GM18868 (cell line): ENCODE measurements at regions not wholly inside any gene's neighbourhood (a gene's known extent, or its start where the extent isn't known, plus 50 kb on each side); places are given as distances from the start of the nearest gene placed in this dataset.
"Not testable (repeated sequence)": the region's sequence is repeated elsewhere in the genome, so short reads cannot be mapped to it uniquely, and the experiment has no call there.

Experiments
- ATAC-seq: cut with Tn5 transposase; IDR thresholded peaks from one replicate; pipeline ENCODE4 v1.9.1; 2021; ENCODE audit warnings: mild to moderate bottlenecking, moderate library complexity; ENCODE audit not compliant: unreplicated experiment

DNA sequence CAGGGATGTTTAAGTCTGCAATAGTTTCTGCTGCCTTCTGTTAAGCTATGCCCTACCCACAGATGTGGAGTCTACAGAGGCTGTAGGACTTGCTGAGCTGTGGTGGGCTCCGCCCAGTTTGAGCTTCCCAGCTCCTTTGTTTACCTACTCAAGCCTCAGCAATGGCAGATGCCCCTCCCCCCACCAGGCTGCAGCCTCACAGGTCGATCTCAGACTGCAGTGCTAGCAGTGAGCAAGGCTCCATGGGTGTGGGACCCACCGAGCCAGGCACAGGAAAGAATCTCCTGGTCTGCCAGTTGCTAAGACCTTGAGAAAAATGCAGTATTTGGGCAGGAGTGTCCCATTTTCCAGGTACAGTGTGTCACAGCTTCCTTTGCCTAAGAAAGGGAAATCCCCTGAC is 435.2 kb upstream of the TOM1L1 start:
- not testable (repeated sequence) for ATAC-seq

DNA sequence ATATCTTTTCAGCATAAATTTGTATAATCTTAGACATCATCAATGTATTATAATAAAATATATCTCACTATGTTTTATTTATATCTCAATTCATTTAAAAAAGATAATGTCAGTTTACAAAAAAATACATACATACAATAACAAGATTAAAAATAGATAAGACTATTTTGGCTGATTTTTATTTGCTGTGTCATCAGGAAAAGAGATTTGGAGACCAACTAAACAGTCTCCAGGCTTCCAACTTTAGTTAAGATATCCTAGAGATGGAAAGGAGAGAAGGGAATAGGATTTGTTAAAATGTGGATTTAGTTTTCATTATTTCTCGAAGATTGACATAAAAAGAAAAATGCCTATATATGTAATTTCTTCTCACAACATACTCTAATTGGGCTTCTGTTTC is 433.8 kb upstream of the TOM1L1 start:
- no peak for ATAC-seq

DNA sequence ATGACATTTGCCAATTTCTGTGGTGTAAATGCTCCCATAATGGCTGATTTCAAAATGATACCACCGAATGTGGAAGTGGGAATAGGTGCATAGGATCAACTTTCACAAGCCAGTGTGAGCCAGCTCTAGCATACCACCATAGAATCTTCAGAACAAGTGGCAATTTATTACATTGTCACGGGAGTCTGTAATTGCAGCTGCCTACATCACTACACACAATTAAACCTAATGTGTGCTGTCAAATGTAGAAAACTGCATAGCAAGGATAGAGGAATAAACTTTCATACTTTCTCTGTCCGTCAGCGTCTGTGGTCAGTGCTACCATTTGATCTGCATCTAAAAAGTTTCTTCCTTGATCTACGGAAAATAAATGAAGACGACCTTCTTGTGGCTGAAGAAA is 417.8 kb upstream of the TOM1L1 start:
- no peak for ATAC-seq

DNA sequence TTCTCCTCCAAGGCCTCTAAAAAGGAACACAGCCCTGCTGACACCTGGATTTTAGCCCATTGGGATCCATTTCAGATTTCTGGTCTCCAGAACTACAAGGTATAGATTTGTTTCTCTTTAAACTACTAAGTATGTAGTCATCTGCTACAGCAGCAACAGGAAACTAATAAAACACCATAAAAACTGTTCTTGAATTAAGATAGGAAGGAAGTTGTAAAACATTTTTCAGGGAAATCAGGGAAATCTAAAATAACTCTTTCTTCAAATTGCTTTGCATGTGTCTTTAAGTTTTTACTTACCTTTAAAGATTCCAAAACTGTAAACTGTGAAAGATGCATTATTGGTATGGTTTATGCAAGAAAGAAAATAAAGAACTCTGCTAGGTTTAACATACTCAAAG is 407.0 kb upstream of the TOM1L1 start:
- no peak for ATAC-seq

DNA sequence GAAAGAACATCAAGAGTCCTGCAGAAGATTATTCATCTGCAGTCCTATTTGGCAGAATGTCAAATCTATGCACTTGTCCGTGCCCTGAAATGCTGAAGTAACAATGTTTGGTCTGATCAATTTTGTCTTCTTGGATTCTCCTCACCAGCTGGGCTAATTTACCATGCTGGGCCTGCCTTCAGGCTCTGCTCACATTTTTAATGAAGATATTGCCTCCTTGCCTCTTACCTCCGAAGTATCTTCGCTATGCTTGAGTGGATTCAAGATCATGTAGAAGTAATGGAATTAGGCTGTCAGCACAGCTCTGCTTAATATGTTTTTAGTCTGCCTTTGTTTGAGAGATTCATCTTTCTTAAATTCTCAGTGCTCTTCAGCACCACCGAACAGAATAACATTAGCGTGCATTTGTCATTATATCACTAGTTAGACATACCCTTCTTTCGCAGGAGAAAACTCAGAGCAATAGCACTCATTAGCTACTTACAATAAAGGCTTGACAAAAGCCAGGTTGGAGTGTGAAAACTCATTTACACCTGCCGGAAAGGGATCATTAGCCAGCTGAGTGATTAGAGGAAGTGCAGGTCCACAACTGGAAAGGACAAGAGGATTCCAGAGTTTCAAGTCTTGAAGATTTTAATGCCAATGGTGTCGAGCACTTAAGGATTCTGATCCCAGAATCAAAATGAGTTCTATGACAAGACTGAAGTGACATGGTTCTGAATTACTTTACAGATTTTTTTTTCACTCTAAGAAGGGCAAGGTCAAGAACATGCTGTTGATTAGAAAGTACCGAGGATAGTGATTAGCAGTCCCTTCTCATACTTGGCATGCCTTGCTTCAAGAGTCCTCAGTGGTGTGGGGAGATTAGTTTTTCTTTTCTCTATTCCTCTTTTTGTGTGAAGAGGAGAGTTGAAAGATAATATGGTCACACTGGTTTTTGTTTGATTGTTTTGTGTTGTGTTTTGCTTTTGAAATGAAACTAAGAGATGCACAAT is 405.6 kb upstream of the TOM1L1 start:
- ATAC-seq, result no peak

DNA sequence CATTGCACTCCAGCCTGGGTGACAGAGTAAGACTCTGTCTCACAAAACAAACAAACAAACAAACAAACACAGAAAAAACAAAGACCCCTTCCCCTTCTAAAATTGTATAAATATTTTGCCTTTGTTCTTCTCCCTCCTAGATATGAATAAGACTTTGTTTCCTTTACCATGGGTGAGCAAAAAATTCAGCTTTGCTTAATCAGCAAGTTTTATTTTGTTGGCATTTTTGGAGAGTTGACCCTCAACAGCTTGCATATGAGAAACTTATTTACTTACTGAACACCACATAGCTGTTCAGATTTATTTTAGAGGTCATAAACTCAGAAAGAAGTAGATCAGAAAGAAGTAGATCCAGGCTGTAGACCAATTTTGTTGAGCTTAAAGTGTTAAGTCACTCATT is 395.2 kb upstream of the TOM1L1 start:
- ATAC-seq, result no peak

DNA sequence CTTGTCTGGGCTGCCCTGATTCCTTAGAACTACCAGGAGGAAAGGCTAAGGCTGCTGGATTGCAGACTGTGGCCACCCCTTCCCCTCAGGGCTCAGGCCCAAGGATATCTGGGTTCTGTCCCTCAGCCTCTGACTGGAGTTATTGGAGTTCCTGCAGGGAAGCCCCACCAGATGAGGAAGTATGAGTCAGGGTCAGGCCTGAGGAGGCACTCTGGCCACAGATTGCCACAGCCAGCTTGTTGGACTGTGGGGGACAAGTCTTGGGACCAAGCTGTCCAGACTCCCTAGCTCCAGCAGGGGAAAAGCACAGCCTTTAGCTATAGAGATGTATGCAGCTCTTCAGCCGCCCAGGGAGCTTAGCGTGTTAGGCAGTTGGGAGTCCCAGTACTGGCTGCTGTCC is 381.9 kb upstream of the TOM1L1 start:
- ATAC-seq, result no peak

DNA sequence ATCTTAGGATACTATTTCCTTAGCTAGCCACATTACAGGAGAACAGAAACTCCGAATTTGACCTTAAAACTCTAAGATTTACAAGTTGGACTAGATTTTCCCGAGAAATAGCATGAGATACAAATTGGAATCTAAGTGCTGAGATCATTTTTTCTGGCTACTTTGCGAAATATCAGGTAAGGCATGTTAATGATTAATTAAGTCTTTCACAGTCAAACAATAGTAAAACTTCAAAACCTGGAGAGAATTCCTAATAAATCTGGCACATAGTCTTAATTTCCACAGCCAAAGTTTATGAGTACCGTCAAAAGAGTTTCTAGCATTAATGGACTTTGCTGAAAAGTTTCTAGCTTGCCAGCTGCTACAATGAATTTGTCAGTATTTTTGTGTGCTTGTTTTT is 379.5 kb upstream of the TOM1L1 start:
- no peak for ATAC-seq

DNA sequence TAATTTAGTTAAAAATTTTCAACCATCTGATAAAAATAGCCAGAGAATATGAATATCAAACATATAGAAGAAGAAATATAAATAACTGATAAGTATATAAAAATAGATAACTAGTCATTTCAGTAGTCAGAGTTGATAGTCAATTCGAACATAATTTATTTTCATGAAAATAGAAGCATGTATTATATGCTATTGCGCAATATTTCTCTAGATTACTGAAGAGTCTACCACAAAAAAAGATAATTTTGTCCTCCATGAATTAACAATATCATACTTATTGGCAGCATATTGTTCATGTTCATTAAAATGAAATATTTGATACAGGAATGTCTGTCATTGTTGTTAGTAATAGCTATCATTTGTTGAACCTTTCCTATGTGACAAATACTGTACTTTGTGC is 376.2 kb upstream of the TOM1L1 start:
- no peak for ATAC-seq

DNA sequence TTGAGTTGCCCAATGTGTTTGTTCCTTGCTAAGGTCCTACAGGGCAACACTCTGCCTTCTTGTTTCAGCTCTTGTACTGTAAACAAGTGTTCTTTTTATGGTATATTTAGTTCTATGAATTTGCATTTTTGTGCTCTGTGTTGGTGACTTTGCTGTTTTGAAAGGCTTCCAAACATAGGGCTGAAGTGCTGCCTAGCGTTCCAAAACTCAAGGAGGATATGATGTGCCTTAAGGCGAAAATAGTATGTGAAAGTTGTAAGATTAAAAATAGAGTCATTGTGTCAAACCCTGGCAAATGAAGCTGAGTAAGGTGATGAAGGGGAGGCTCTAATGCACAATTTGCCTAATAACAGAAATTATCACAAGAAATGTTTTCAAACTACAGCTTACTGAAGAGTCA is 372.7 kb upstream of the TOM1L1 start:
- ATAC-seq, result no peak

DNA sequence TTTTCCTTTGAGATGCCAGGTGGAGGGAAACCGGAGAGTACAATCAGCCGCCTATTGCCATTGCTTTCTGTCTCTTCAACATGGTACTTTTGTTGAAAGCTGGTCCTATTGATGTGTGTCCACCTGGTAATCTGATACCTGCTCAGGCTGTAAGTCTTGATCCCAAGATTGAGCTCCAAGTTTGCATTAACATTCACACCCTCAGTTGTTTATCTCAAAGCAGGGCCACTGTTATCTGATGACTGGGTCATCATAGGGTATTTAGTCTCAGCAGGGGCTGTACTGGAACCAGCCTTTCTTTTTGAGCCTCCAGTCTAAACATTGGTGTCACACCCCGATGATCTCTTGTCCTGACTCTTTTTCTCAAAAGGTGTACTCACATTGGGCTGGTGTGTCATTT is 370.3 kb upstream of the TOM1L1 start:
- no peak for ATAC-seq

DNA sequence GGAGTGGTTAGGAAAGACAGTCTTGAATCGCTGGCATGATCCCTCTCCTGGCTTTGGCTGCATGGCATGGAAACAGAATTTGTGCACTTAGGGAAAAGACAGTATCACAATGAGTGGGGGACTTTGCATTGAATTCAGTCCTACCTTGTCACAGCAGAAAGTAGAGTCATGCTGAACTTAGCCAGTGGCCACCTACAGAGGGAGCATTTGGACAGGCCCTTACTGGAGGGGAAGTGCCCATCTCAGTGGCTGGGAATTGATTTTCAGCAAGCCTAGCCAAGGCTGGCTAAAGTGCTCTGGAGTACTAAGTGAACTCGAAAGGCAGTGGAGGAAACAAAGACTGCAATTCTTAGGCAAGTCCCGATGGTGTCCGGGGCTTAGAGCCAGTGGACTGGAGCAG is 364.3 kb upstream of the TOM1L1 start:
- no peak for ATAC-seq

DNA sequence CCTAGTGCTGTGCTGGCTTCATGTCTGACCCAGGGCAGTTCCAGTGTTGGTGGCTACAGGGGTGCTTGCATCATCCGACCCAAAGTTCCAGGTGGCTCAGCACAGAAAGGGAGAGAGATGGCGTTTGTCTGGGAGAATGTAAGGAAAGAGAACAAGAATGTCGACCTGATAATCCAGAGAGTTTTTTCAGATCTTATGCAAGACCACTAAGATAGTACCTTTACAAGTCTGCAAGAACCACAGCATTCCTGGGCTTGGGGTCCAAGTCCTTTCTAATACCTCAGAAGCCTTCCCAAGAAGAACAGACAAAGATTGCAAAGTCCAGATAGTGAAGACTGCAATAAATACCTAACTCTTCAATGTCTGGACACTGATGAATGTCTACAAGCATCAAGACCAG is 363.0 kb upstream of the TOM1L1 start:
- no peak for ATAC-seq

DNA sequence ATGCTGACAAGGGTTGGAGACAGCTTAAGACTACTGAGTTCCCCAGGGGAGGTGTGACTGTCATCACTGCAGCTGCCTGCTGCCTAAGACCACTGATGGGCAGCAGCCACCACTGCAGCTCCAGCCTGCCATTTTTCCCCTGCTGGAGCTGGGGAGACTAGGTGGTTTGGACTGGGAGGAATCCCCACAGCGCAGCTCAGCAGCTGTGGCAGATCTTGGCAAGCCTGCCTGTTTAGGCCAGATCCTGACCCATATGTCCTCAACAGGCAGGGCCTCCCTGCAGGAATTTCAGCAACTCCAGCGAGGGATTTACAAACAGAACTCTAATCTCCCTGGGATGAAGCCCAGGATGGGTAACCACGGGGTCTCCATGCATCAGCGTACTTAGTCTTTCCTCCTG is 356.4 kb upstream of the TOM1L1 start:
- no peak for ATAC-seq

DNA sequence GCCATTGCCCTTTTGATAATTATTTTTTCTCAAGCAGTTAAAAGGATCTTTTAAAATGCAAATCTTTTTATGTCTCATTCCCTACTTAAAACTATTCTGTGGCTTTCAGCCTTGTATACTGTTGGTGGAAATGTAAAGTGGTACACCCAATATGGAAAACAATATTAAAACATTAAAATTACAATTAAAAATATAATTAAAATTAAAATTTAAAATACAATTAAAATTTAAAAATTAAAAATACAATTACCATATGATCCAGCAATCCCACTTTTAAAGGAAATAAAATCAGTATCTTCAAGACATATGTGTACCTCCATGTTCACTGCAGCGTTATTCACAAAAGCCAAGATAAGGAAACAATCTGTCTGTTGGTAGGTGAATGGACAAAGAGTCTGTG is 340.8 kb upstream of the TOM1L1 start:
- no peak for ATAC-seq

DNA sequence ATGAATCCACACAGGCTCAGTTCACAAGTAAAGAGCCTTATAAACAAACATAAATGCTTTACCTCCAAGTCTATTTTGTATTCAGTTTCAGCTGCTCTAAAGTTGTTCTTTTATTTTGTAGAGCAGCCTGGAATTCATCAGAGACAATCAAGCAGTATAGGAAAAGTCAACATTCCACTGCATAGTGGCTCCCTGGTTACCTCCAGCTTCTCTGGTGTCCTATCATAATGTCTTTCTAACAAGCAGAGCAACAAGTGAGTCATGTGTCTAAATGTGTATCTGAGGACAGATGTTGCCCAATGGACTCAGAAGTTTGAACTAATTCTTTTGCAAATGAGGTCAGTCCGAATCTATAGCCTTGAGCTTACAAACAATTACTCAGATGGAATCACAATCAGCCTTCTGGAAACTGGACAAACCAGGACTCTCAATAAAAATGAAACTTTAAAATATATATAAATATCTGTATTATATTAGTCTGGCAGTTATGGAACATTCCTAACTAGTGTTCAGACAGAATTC is 292.0 kb upstream of the TOM1L1 start:
- no peak for ATAC-seq

DNA sequence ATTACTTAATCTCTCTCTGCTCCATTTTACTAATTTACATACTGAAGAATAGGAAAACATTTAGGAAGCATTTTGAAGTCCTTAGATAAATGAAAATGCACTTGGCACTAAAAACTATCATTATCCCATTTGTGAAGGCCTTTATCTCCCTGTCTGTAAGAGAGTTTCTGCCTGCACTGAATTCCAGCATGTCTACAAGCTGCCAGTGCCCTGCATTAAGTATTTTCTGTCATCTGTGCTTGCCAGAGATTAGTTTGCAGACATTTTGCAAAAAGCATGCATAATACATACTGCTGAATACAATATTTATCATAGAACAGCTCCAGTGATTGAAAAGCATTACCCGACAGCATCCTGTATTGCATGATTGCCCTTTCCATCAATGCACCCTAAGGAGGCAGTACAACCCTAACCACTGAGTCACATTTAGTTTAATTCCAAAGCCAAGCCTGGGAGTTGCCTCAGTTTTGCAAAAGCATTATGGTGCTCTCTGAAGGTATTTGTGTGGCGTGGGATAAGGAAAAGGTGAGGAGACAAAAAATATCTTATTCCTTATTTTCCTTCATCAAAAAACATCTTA is 280.2 kb upstream of the TOM1L1 start:
- no peak for ATAC-seq

DNA sequence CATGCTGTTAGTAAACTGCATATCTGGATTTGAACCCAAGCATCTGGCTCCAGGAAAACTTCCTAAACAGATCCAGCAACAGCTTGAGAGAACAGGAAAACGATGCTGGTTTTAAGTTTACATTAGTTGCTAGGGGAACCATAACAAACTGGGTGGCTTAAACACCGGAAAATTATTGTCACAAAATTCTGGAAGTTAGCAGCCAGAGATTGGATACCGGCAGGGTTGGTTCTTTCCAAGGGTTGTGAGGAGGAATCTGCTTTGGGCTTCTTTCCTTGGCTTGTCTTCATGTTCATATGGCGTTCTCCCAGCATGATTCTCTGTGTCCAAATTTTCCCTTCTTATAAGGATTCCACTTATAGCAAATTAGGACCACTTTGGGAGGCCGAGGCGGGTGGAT is 276.9 kb upstream of the TOM1L1 start:
- ATAC-seq, result no peak

DNA sequence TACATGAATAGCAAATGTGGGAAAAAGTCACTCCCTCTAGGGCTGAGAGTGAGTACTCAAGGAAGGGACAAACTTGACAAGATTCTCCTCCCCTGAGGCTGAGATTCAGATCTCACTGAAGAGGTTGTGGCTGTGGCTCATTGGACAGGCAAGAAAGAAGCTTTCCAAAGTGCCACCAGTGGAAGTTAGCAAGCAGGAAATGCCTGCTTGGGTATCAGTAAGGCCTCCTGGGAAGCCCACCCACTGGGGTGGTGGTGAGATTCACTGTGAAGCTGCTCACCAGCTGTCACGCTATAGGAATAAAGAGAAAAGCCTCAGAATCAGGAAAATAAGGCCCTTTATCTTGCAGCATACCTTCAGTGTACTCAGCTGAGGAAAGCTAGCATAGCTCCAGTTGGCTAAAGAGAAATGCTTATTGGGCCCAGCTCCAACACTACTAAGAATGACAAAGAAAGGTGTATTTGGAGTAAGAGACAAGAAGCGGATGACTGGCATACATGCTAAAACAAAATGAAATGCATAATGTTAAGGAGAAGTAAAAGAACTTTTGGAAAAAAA is 274.4 kb upstream of the TOM1L1 start:
- ATAC-seq, result no peak

DNA sequence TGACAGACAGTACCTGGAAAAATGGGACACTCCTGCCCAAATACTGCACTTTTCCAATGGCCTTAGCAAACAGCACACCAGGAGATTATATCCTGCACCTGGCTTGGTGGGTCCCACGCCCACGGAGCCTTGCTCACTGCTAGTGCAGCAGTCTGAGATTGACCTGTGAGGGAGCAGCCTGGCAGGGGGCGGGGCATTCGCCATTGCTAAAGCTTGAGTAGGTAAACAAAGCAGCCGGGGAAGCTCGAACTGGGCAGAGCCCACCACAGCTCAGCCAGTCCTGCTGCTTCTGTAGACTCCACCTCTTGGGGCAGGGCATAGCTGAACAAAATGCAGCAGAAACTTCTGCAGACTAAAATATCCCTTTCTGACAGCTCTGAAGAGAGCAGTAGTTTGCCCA is 261.2 kb upstream of the TOM1L1 start:
- not testable (repeated sequence) for ATAC-seq

DNA sequence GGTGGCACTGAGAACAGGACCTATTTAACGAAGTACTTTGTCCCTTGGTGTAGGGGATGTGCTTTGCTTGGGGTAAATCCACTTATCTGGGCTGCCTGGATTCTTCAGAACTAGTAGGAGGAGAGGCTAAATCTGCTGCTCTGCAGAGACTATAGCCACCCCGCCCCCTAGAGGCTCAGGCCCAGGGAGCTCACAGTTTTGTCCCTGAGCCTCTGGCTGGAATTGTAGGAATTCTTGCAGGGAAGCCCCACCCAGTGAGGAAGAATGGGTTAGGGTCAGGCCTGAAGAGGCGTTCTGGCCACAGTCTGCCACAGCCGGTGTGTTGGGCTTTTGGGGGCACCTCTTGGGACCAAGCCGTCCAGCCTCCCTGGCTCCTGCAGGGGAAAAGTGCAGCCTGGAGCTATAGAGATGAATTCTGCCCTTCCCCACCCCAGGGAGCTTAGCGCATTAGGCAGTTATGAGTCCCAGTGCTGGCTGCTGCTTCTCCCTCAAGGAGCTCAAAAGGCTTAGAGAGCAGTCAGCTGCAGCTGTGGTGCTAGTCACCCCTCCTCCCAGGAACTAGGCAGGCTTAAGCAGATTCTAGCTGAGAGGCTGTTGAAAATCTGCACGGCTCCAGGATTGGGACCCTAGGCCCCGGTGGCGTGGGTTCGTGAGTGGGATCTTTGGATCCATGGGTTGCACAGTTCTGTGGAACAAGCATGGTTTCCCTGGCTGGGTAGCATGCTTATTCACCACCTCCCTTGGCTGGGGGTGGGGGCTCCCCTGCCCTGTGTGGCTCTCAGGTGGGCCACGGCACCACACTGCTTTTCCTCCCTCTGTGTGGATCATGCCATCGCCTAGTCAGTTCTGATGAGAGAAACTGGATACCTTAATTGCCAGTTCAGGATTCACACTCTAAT is 237.4 kb upstream of the TOM1L1 start:
- ATAC-seq, result no peak
